ENCODE measurements at regions not wholly inside any gene's neighbourhood (a gene's known extent, or its start where the extent isn't known, plus 50 kb on each side); places are given as distances from the start of the nearest gene placed in this dataset.

- TF ChIP-seq TEAD4 (IDR thresholded peaks at IDR 0.05) = no peak
- no peak for TF ChIP-seq USF1 (IDR thresholded peaks at IDR 0.05)
- TF ChIP-seq FOXM1 (IDR thresholded peaks at IDR 0.05; ENCODE audit: borderline replicate concordance, low read depth) = no peak
- TF ChIP-seq RAD21 (IDR thresholded peaks at IDR 0.05; ENCODE audit: low read depth) = no peak
- no peak for TF ChIP-seq MAX (IDR thresholded peaks at IDR 0.05)
- TF ChIP-seq ZBTB7A (IDR thresholded peaks at IDR 0.05; ENCODE audit: low read depth) = no peak
- TF ChIP-seq YY1 (IDR thresholded peaks at IDR 0.05; ENCODE audit: low read depth) = no peak
Observed at GRCh38 chr6:82066196-82066595, 181.3 kb downstream of the IBTK start.

GRCh38 chr6:82063574-82063973 is 184.0 kb downstream of the IBTK start:
- no peak for TF ChIP-seq RAD21 (IDR thresholded peaks at IDR 0.05; ENCODE audit: low read depth)
- TF ChIP-seq CREB1 (IDR thresholded peaks at IDR 0.05; ENCODE audit: low read depth) = no peak
- TF ChIP-seq MAX (IDR thresholded peaks at IDR 0.05) = no peak
- no peak for TF ChIP-seq ZBTB7A (IDR thresholded peaks at IDR 0.05; ENCODE audit: low read depth)

- TF ChIP-seq NFIC (IDR thresholded peaks at IDR 0.05) = no peak
- TF ChIP-seq CREB1 (IDR thresholded peaks at IDR 0.05; ENCODE audit: low read depth) = no peak
- TF ChIP-seq ZBTB7A (IDR thresholded peaks at IDR 0.05; ENCODE audit: low read depth) = no peak
- TF ChIP-seq EGR1 (IDR thresholded peaks at IDR 0.05) = no peak
- TF ChIP-seq TEAD4 (IDR thresholded peaks at IDR 0.05) = no peak
- TF ChIP-seq CEBPB (IDR thresholded peaks at IDR 0.05) = no peak
Observed at GRCh38 chr6:82062219-82062618, 185.3 kb downstream of the IBTK start.

- TF ChIP-seq NFIC (IDR thresholded peaks at IDR 0.05) (no peak), REST (IDR thresholded peaks at IDR 0.05; ENCODE audit: low read depth) (no peak), TEAD4 (IDR thresholded peaks at IDR 0.05) (no peak), YY1 (IDR thresholded peaks at IDR 0.05; ENCODE audit: low read depth) (no peak), ZBTB7A (IDR thresholded peaks at IDR 0.05; ENCODE audit: low read depth) (no peak), USF1 (IDR thresholded peaks at IDR 0.05) (no peak), EGR1 (IDR thresholded peaks at IDR 0.05) (no peak), TAF1 (IDR thresholded peaks at IDR 0.05; ENCODE audit: low read depth) (no peak)
Observed at GRCh38 chr6:82057846-82058554, 189.5 kb downstream of the IBTK start.

- TF ChIP-seq RAD21 (IDR thresholded peaks at IDR 0.05; ENCODE audit: low read depth) = no peak
- no peak for TF ChIP-seq FOXM1 (IDR thresholded peaks at IDR 0.05; ENCODE audit: borderline replicate concordance, low read depth)
- no peak for TF ChIP-seq TEAD4 (IDR thresholded peaks at IDR 0.05)
- TF ChIP-seq REST (IDR thresholded peaks at IDR 0.05; ENCODE audit: low read depth) = no peak
- TF ChIP-seq CREB1 (IDR thresholded peaks at IDR 0.05; ENCODE audit: low read depth) = no peak
- TF ChIP-seq CEBPB (IDR thresholded peaks at IDR 0.05) = no peak
- no peak for TF ChIP-seq YY1 (IDR thresholded peaks at IDR 0.05; ENCODE audit: low read depth)
- no peak for TF ChIP-seq USF1 (IDR thresholded peaks at IDR 0.05)
Observed at GRCh38 chr6:82056567-82056966, 191.0 kb downstream of the IBTK start.

- TF ChIP-seq YY1 (IDR thresholded peaks at IDR 0.05; ENCODE audit: low read depth) (no peak), TCF12 (IDR thresholded peaks at IDR 0.05; ENCODE audit: low read depth) (no peak), FOXM1 (IDR thresholded peaks at IDR 0.05; ENCODE audit: borderline replicate concordance, low read depth) (no peak), REST (IDR thresholded peaks at IDR 0.05; ENCODE audit: low read depth) (no peak), TAF1 (IDR thresholded peaks at IDR 0.05; ENCODE audit: low read depth) (no peak), USF1 (IDR thresholded peaks at IDR 0.05) (no peak), NFIC (IDR thresholded peaks at IDR 0.05) (no peak), RAD21 (IDR thresholded peaks at IDR 0.05; ENCODE audit: low read depth) (no peak), MAX (IDR thresholded peaks at IDR 0.05) (no peak), EGR1 (IDR thresholded peaks at IDR 0.05) (no peak), CREB1 (IDR thresholded peaks at IDR 0.05; ENCODE audit: low read depth) (no peak), ZBTB7A (IDR thresholded peaks at IDR 0.05; ENCODE audit: low read depth) (no peak), CEBPB (IDR thresholded peaks at IDR 0.05) (no peak), TEAD4 (IDR thresholded peaks at IDR 0.05) (no peak), EP300 (IDR thresholded peaks at IDR 0.05; ENCODE audit: borderline replicate concordance) (no peak)
Observed at GRCh38 chr6:82045965-82046756, 201.4 kb downstream of the IBTK start.
